Neutrophil (primary cell): ENCODE measurements at regions not wholly inside any gene's neighbourhood (a gene's known extent, or its start where the extent isn't known, plus 50 kb on each side); places are given as distances from the start of the nearest gene placed in this dataset.

Source experiments
- H3K27ac ChIP-seq: fragments of 200-600 bp; sonication (generic); 2 replicates; pipeline ENCODE4 v1.5.1; 2016; ENCODE audit warnings: mild to moderate bottlenecking, moderate library complexity
- H3K27me3 ChIP-seq: fragments of 200-600 bp; sonication (generic); 2 replicates; pipeline ENCODE4 v1.6.0; 2016; ENCODE audit warnings: mild to moderate bottlenecking
- H3K36me3 ChIP-seq: fragments of 200-600 bp; sonication (generic); 2 replicates; pipeline ENCODE4 v1.5.1; 2017
- H3K4me1 ChIP-seq, 2 experiments: fragments of 200-600 bp in 1 of 2; sonication (generic) in 1 of 2; 1 replicate in 1 of 2; 2 replicates in 1 of 2; pipeline versions ENCODE4 v1.5.1 to v1.6.1; 2013 to 2016; ENCODE audit warnings: low read depth in 1 of 2, low read length in 1 of 2, mild to moderate bottlenecking in 1 of 2, moderate library complexity in 1 of 2; ENCODE audit not compliant: control insufficient read depth in 1 of 2, insufficient read depth in 1 of 2
- H3K4me3 ChIP-seq, 2 experiments: fragments of 200-600 bp in 1 of 2; sonication (generic) in 1 of 2; 1 replicate in 1 of 2; 2 replicates in 1 of 2; pipeline ENCODE4 v1.5.1; 2013 to 2016; ENCODE audit warnings: low read depth in 1 of 2, low read length in 1 of 2, mild to moderate bottlenecking in 1 of 2, moderate library complexity in 1 of 2
- H3K9me3 ChIP-seq: fragments of 200-600 bp; sonication (generic); 2 replicates; pipeline ENCODE4 v1.5.1; 2016
- CTCF ChIP-seq: fragments of 200-600 bp; sonication (generic); IDR thresholded peaks from 2 replicates; pipeline ENCODE4 v1.5.1; 2016; ENCODE audit warnings: antibody characterized with exemption

- Histone ChIP-seq H3K36me3 (no peaks in the 10 kb centered on the region), H3K4me3 (no peak overlapping the region), H3K27me3 (no peaks in the 10 kb centered on the region), H3K9me3 (no peaks in the 10 kb centered on the region), H3K4me1 (no peaks in the 10 kb centered on the region), H3K27ac (no peak overlapping the region)
- no peak for TF ChIP-seq CTCF
Measured at GRCh38 chr14:86221000-86221399, 691.1 kb downstream of the FLRT2 start.

GRCh38 chr14:86217523-86217922, 687.6 kb downstream of the FLRT2 start:
- no peak for TF ChIP-seq CTCF
- Histone ChIP-seq H3K4me1 (no peaks in the 10 kb centered on the region), H3K27me3 (no peaks in the 10 kb centered on the region), H3K27ac (no peak overlapping the region), H3K36me3 (no peaks in the 10 kb centered on the region), H3K4me3 (no peak overlapping the region), H3K9me3 (no peaks in the 10 kb centered on the region)

GRCh38 chr14:86203843-86204242, 673.9 kb downstream of the FLRT2 start:
- H3K27me3 ChIP-seq: no peaks in the 10 kb centered on the region
- H3K9me3 ChIP-seq: no peaks in the 10 kb centered on the region
- no peak overlapping the region for H3K27ac ChIP-seq
- no peak for TF ChIP-seq CTCF
- H3K4me3 ChIP-seq: no peak overlapping the region
- H3K36me3 ChIP-seq: no peaks in the 10 kb centered on the region
- no peaks in the 10 kb centered on the region for H3K4me1 ChIP-seq

- Histone ChIP-seq H3K36me3 (no peaks in the 10 kb centered on the region), H3K27ac (no peak overlapping the region), H3K4me3 (no peak overlapping the region), H3K9me3 (no peaks in the 10 kb centered on the region), H3K4me1 (no peaks in the 10 kb centered on the region), H3K27me3 (no peaks in the 10 kb centered on the region)
- no peak for TF ChIP-seq CTCF
Measured at GRCh38 chr14:86196471-86196870, 666.5 kb downstream of the FLRT2 start.

- H3K9me3 ChIP-seq: no peaks in the 10 kb centered on the region
- no peaks in the 10 kb centered on the region for H3K27me3 ChIP-seq
- H3K36me3 ChIP-seq: no peaks in the 10 kb centered on the region
- no peaks in the 10 kb centered on the region for H3K4me1 ChIP-seq
- no peak overlapping the region for H3K27ac ChIP-seq
- no peak for TF ChIP-seq CTCF
- H3K4me3 ChIP-seq: no peak overlapping the region
Measured at GRCh38 chr14:86193756-86194155, 663.8 kb downstream of the FLRT2 start.

GRCh38 chr14:86179980-86180379, 650.0 kb downstream of the FLRT2 start:
- no peaks in the 10 kb centered on the region for H3K27me3 ChIP-seq
- H3K36me3 ChIP-seq: no peaks in the 10 kb centered on the region
- H3K4me1 ChIP-seq: no peaks in the 10 kb centered on the region
- H3K4me3 ChIP-seq: no peak overlapping the region
- TF ChIP-seq CTCF: no peak
- H3K9me3 ChIP-seq: no peaks in the 10 kb centered on the region
- no peak overlapping the region for H3K27ac ChIP-seq
